Neural progenitor cell (in vitro differentiated cells): ENCODE measurements at regions not wholly inside any gene's neighbourhood (a gene's known extent, or its start where the extent isn't known, plus 50 kb on each side); places are given as distances from the start of the nearest gene placed in this dataset.
"Not testable (repeated sequence)": the region's sequence is repeated elsewhere in the genome, so short reads cannot be mapped to it uniquely, and the experiment has no call there.

ENCODE experiments used
- CTCF ChIP-seq: fragments of 200-600 bp; sonication (generic); IDR thresholded peaks from 2 replicates; pipeline ENCODE4 v1.5.1; 2017; ENCODE audit warnings: antibody characterized with exemption, mild to moderate bottlenecking
- EZH2 ChIP-seq: fragments of 200-600 bp; sonication (generic); IDR thresholded peaks from 2 replicates; pipeline ENCODE4 v1.6.1; 2017; ENCODE audit warnings: antibody characterized with exemption, mild to moderate bottlenecking, moderate library complexity

- TF ChIP-seq CTCF, EZH2: not testable (repeated sequence)
Measured at GRCh38 chr2:242103093-242103492, 233.6 kb downstream of the RTP5 start.
